ENCODE measurements at regions not wholly inside any gene's neighbourhood (a gene's known extent, or its start where the extent isn't known, plus 50 kb on each side); places are given as distances from the start of the nearest gene placed in this dataset.

- TF ChIP-seq CTCF (IDR thresholded peaks at IDR 0.05), result no peak
These were observed 135.1 kb downstream of the ZIC1 start for GRCh38 chr3:147544290-147544689.

GRCh38 chr3:147551491-147551890 is 142.3 kb downstream of the ZIC1 start:
- no peak for TF ChIP-seq CTCF (IDR thresholded peaks at IDR 0.05)

GRCh38 chr3:147554332-147554731 is 145.2 kb downstream of the ZIC1 start:
- TF ChIP-seq CTCF (IDR thresholded peaks at IDR 0.05), result no peak

GRCh38 chr3:147572970-147573340 is 163.8 kb downstream of the ZIC1 start:
- no peak for TF ChIP-seq CTCF (IDR thresholded peaks at IDR 0.05)

- TF ChIP-seq CTCF (IDR thresholded peaks at IDR 0.05), result no peak
These were observed 165.5 kb downstream of the ZIC1 start for GRCh38 chr3:147574621-147575020.

- TF ChIP-seq CTCF (IDR thresholded peaks at IDR 0.05), result no peak
These were observed 166.2 kb downstream of the ZIC1 start for GRCh38 chr3:147575391-147575790.

GRCh38 chr3:147582642-147583041 is 173.5 kb downstream of the ZIC1 start:
- TF ChIP-seq CTCF (IDR thresholded peaks at IDR 0.05), result no peak

GRCh38 chr3:147589016-147589415 is 179.9 kb downstream of the ZIC1 start:
- no peak for TF ChIP-seq CTCF (IDR thresholded peaks at IDR 0.05)
